ENCODE measurements at regions not wholly inside any gene's neighbourhood (a gene's known extent, or its start where the extent isn't known, plus 50 kb on each side); places are given as distances from the start of the nearest gene placed in this dataset.
A peak's percentile ranks its signal among the peaks of the same experiment; 100 is the strongest.

GRCh38 chr7:130925136-130925794 is 191.3 kb upstream of the KLF14 start:
- no peaks in the 10 kb centered on the region for H3K27me3 ChIP-seq (ENCODE audit: control insufficient read depth in 3 of 3, insufficient read depth in 3 of 3, low read length in 2 of 3)
- H3K9ac ChIP-seq (ENCODE audit: insufficient read depth in 1 of 2, low read length in 2 of 2), result no peak overlapping the region
- peak overlapping the region in 1 of 2 donors; percentile 51 for H3K27ac ChIP-seq (ENCODE audit: low read depth in 1 of 2, low read length in 1 of 2)
- no peaks in the 10 kb centered on the region for H3K9me3 ChIP-seq (ENCODE audit: control insufficient read depth in 4 of 4, insufficient read depth in 3 of 4, low read length in 3 of 4)
- no peak overlapping the region for H3K4me3 ChIP-seq
- DNase-seq (no peak), ATAC-seq (ENCODE audit: insufficient read depth, low FRiP score) (no peak)
- peaks cover 0 to 8% (median 0%) of the 10 kb centered on the region in 4 donors for H3K36me3 ChIP-seq (ENCODE audit: control insufficient read depth in 4 of 4, insufficient read depth in 4 of 4, low read length in 4 of 4)
- TF ChIP-seq CTCF (IDR thresholded peaks at IDR 0.05; ENCODE audit: control extremely low read depth, extremely low read depth), result no peak
- peaks cover 0 to 14% (median 4%) of the 10 kb centered on the region in 5 donors for H3K4me1 ChIP-seq (ENCODE audit: control insufficient read depth in 5 of 5, insufficient read depth in 5 of 5, low read length in 5 of 5)
- WGBS, 2 donors, result 84 to 86% methylated on average over 8 of the region's 8 CpGs

DNA sequence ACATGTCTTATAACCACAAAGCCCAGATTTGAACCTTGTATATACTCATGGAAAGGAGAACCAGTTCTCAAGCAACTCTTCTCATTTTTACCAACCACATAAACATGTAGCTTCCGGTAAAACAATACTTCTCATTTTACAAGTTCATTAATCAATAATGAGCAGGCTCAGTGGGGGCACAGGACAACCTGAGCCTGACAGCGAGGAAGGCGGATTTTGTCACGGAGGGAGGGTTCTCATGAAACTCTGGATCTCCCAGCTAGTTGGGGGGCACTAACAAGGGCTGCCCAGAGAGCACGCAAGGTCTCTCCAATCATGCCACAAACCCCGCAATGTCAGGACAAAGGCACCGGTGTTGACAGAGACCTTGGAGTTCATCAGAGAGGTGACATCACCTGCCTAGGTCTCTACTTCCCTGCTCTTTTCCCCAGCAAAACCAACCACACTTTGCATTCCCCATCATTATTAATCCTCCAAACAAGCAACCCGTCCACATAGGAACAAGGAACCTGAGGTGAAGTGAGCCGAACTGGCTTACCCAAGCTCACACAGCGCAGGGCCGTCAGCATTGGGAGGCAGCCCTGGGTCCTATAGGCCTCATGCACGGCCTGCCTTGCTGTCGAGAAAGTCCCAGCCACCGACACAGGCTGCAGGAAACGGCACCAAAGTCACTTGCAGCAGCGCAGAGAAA is 192.1 kb upstream of the KLF14 start:
- H3K9me3 ChIP-seq (ENCODE audit: control insufficient read depth in 4 of 4, insufficient read depth in 3 of 4, low read length in 3 of 4), result no peaks in the 10 kb centered on the region
- peak overlapping the region in 1 of 2 donors; percentile 42 for H3K27ac ChIP-seq (ENCODE audit: low read depth in 1 of 2, low read length in 1 of 2)
- TF ChIP-seq CTCF (IDR thresholded peaks at IDR 0.05; ENCODE audit: control extremely low read depth, extremely low read depth), result no peak
- H3K27me3 ChIP-seq (ENCODE audit: control insufficient read depth in 3 of 3, insufficient read depth in 3 of 3, low read length in 2 of 3), result no peaks in the 10 kb centered on the region
- peaks cover 0 to 14% (median under 1%) of the 10 kb centered on the region in 5 donors for H3K4me1 ChIP-seq (ENCODE audit: control insufficient read depth in 5 of 5, insufficient read depth in 5 of 5, low read length in 5 of 5)
- 64 to 74% methylated on average over 15 to 16 of the region's 16 CpGs for WGBS, 2 donors
- H3K9ac ChIP-seq (ENCODE audit: insufficient read depth in 1 of 2, low read length in 2 of 2), result no peak overlapping the region
- ATAC-seq (ENCODE audit: insufficient read depth, low FRiP score) (no peak), DNase-seq (no peak)
- no peak overlapping the region for H3K4me3 ChIP-seq
- H3K36me3 ChIP-seq (ENCODE audit: control insufficient read depth in 4 of 4, insufficient read depth in 4 of 4, low read length in 4 of 4), result peaks cover 0 to 8% (median 1%) of the 10 kb centered on the region in 4 donors

- TF ChIP-seq CTCF (IDR thresholded peaks at IDR 0.05; ENCODE audit: control extremely low read depth, extremely low read depth), result no peak
- ATAC-seq (ENCODE audit: insufficient read depth, low FRiP score) (no peak), DNase-seq (no peak)
- Histone ChIP-seq H3K27me3 (ENCODE audit: control insufficient read depth in 3 of 3, insufficient read depth in 3 of 3, low read length in 2 of 3) (no peaks in the 10 kb centered on the region), H3K4me3 (no peak overlapping the region), H3K4me1 (ENCODE audit: control insufficient read depth in 5 of 5, insufficient read depth in 5 of 5, low read length in 5 of 5) (peaks cover 0 to 11% (median 0%) of the 10 kb centered on the region in 5 donors), H3K9ac (ENCODE audit: insufficient read depth in 1 of 2, low read length in 2 of 2) (no peak overlapping the region), H3K27ac (ENCODE audit: low read depth in 1 of 2, low read length in 1 of 2) (no peak overlapping the region), H3K9me3 (ENCODE audit: control insufficient read depth in 4 of 4, insufficient read depth in 3 of 4, low read length in 3 of 4) (no peaks in the 10 kb centered on the region), H3K36me3 (ENCODE audit: control insufficient read depth in 4 of 4, insufficient read depth in 4 of 4, low read length in 4 of 4) (peaks cover 0 to 8% (median 1%) of the 10 kb centered on the region in 4 donors)
- 91 to 96% methylated on average over 5 of the region's 5 CpGs for WGBS, 2 donors
Observed at GRCh38 chr7:130927062-130927461, 193.1 kb upstream of the KLF14 start.
